H1 (cell line): ENCODE measurements at regions not wholly inside any gene's neighbourhood (a gene's known extent, or its start where the extent isn't known, plus 50 kb on each side); places are given as distances from the start of the nearest gene placed in this dataset.

ENCODE experiments used
- JUN ChIP-seq: IDR thresholded peaks from 2 replicates; pipeline ENCODE4 v1.6.1; 2011; ENCODE audit warnings: low read depth, mild to moderate bottlenecking, improper control_type of control experiment, low read length
- POLR2A ChIP-seq, 2 experiments: IDR thresholded peaks; 1 replicate in 1 of 2; 2 replicates in 1 of 2; pipeline ENCODE4 v1.6.1; 2011; ENCODE audit warnings: low read depth in 2 of 2, low read length in 2 of 2, mild to moderate bottlenecking in 2 of 2; ENCODE audit errors: control extremely low read depth in 1 of 2

DNA sequence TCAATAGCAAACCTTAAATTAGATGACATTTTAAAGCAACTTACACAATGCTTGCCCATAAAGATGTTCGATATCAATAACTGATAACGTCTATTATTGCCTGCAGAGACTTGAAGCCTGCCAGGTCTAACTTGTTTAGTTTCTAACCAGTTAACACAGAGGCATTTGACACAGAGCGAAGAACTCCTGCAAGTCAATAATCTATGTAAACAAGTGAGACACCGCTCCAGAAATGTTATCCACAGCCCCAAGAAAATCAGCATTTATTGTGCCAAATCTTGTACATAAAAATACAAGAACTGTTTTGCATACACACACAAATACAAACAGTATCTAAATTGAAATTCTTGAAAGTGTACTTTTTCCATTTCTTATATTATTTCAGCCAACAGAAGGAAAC is 236.0 kb upstream of the DIO3 start:
- TF ChIP-seq POLR2A (IDR thresholded peaks at IDR 0.05; ENCODE audit: control extremely low read depth in 1 of 2, low read depth in 2 of 2, low read length in 2 of 2) (no peak), JUN (no peak)
